Psoas muscle (tissue), 7 donors: ENCODE measurements at regions not wholly inside any gene's neighbourhood (a gene's known extent, or its start where the extent isn't known, plus 50 kb on each side); places are given as distances from the start of the nearest gene placed in this dataset.

Experiments used
- ATAC-seq, 4 donors: fragments of 200-7000 bp; cut with Tn5 transposase; one replicate each; pipeline ENCODE4 v1.9.1; 2020; ENCODE audit warnings: moderate library complexity in 3 of 4, mild to moderate bottlenecking in 2 of 4
- DNase-seq, 2 donors: peaks; one replicate each; pipeline ENCODE4 v3.0.0-alpha.2; 2020
- H3K27ac ChIP-seq: fragments of 200-600 bp; one replicate; pipeline ENCODE4 v1.8.0; 2022
- H3K27me3 ChIP-seq, 3 donors: fragments of 200-600 bp in 1 of 3; one replicate each; pipeline versions ENCODE4 v1.6.1 to v1.8.0; 2013 to 2022; ENCODE audit warnings: low read length in 2 of 3, mild to moderate bottlenecking in 2 of 3, moderate library complexity in 1 of 3; ENCODE audit not compliant: insufficient read depth in 3 of 3
- H3K36me3 ChIP-seq, 2 donors: fragments of 200-600 bp in 1 of 2; one replicate each; pipeline versions ENCODE4 v1.6.1 to v1.8.0; 2013 to 2022; ENCODE audit warnings: low read depth in 1 of 2, mild to moderate bottlenecking in 1 of 2, moderate library complexity in 1 of 2; ENCODE audit not compliant: insufficient read depth in 1 of 2
- H3K4me1 ChIP-seq: fragments of 200-600 bp; one replicate; pipeline ENCODE4 v1.8.0; 2022
- H3K4me3 ChIP-seq: fragments of 200-600 bp; one replicate; pipeline ENCODE4 v1.8.0; 2022; ENCODE audit warnings: mild to moderate bottlenecking
- H3K9me3 ChIP-seq: fragments of 200-600 bp; one replicate; pipeline ENCODE4 v1.8.0; 2022
- WGBS, 3 donors: extraction: QIAGEN DNeasy Blood & Tissue Kit; methylation state at CpG; one replicate each; pipeline versions ENCODE4 v1.1.6 to v1.1.7; 2013; 5-methylcytosine and 5-hydroxymethylcytosine counted together
- intact Hi-C, 2 donors: fragments of 100-400 bp; cut with DNase I; formaldehyde crosslinking; loops; one replicate each; pipeline versions ENCODE4 v1.11.0 to v1.14.2; 2022
- TF ChIP-seq, protein P1 (sequence below): fragments of 200-600 bp; IDR thresholded peaks from one replicate; pipeline ENCODE4 v1.8.0; 2022; ENCODE audit warnings: antibody characterized with exemption
- donor health status: healthy with polysubstance abuse.
- donor health status: DM: no; HTN: no; CAD: no; lungs with moderate emphysema.
- donor health status: Bipolar disorder and iron deficiency.
- donor health status: healthy.
- donor health status: DM: yes; HTN: yes; CAD: no.
- donor health status: DM: no; HTN: no; CAD: no.
- donor health status: DM: yes; HTN: yes; CAD: no.

GRCh38 chr19:30148039-30148790, 206.2 kb downstream of the URI1 start:
- peaks cover 0 to 2% (median 0%) of the 10 kb centered on the region in 3 donors for H3K27me3 ChIP-seq
- no peak overlapping the region for H3K4me3 ChIP-seq
- H3K4me1 ChIP-seq: no peaks in the 10 kb centered on the region
- H3K36me3 ChIP-seq: no peaks in the 10 kb centered on the region
- TF ChIP-seq, protein P1, sequence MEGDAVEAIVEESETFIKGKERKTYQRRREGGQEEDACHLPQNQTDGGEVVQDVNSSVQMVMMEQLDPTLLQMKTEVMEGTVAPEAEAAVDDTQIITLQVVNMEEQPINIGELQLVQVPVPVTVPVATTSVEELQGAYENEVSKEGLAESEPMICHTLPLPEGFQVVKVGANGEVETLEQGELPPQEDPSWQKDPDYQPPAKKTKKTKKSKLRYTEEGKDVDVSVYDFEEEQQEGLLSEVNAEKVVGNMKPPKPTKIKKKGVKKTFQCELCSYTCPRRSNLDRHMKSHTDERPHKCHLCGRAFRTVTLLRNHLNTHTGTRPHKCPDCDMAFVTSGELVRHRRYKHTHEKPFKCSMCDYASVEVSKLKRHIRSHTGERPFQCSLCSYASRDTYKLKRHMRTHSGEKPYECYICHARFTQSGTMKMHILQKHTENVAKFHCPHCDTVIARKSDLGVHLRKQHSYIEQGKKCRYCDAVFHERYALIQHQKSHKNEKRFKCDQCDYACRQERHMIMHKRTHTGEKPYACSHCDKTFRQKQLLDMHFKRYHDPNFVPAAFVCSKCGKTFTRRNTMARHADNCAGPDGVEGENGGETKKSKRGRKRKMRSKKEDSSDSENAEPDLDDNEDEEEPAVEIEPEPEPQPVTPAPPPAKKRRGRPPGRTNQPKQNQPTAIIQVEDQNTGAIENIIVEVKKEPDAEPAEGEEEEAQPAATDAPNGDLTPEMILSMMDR: no peak
- no peaks in the 10 kb centered on the region for H3K9me3 ChIP-seq
- intact Hi-C loops: no loop called here
- no peak overlapping the region for H3K27ac ChIP-seq
- DNase-seq (no peak), ATAC-seq (no peak)
- 81 to 82% (median 82%) methylated on average over 11 to 13 of the region's 13 CpGs for WGBS, 3 donors

GRCh38 chr19:30148803-30149202, 206.8 kb downstream of the URI1 start:
- TF ChIP-seq, protein P1: no peak
- intact Hi-C loops: no loop called here
- H3K36me3 ChIP-seq: no peaks in the 10 kb centered on the region
- WGBS, 3 donors: 71 to 82% (median 78%) methylated on average over 8 of the region's 8 CpGs
- DNase-seq (no peak), ATAC-seq (no peak)
- no peaks in the 10 kb centered on the region for H3K9me3 ChIP-seq
- H3K4me3 ChIP-seq: no peak overlapping the region
- H3K27ac ChIP-seq: no peak overlapping the region
- peaks cover 0 to 2% (median 0%) of the 10 kb centered on the region in 3 donors for H3K27me3 ChIP-seq
- H3K4me1 ChIP-seq: no peaks in the 10 kb centered on the region

- Histone ChIP-seq H3K4me3 (no peak overlapping the region), H3K36me3 (no peaks in the 10 kb centered on the region), H3K27ac (no peak overlapping the region), H3K4me1 (no peaks in the 10 kb centered on the region), H3K9me3 (no peaks in the 10 kb centered on the region), H3K27me3 (peaks cover 0 to 2% (median 0%) of the 10 kb centered on the region in 3 donors)
- ATAC-seq: no peak
- intact Hi-C loops: no loop called here
- DNase-seq: no peak
- 70 to 76% (median 70%) methylated on average over 6 of the region's 6 CpGs for WGBS, 3 donors
- TF ChIP-seq, protein P1: no peak
These were observed 207.3 kb downstream of the URI1 start for GRCh38 chr19:30149300-30149699.

DNA sequence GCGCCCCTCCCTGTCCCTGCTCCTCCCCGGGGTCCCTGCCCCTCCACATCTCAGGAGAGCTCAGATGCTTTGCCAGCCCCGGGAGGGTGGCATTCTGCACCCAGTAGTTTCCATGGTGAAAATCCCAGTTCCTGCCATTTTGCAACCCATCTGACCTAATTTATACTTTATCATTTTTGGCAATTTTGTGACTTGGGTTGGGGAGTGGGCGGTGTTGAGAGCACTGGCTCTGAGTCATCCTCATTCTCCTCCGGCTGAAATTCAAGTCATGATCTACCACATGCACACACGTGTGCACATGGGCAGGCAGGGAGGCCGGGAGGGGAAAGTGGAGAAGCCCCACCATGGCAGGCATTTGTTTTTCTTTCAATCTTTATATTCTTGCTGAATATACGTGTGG, 208.6 kb downstream of the URI1 start:
- WGBS, 3 donors: 51 to 63% (median 57%) methylated on average over 7 to 8 of the region's 8 CpGs

More for the DNA sequence above, 208.6 kb downstream of the URI1 start:
- ATAC-seq (no peak), DNase-seq (no peak)
- no peaks in the 10 kb centered on the region for H3K9me3 ChIP-seq
- no peak overlapping the region for H3K4me3 ChIP-seq
- intact Hi-C loops: no loop called here
- TF ChIP-seq, protein P1: no peak
- no peaks in the 10 kb centered on the region for H3K36me3 ChIP-seq
- H3K27ac ChIP-seq: no peak overlapping the region
- H3K27me3 ChIP-seq: peaks cover 0 to 5% (median 0%) of the 10 kb centered on the region in 3 donors
- H3K4me1 ChIP-seq: no peaks in the 10 kb centered on the region
